ENCODE measurements at regions not wholly inside any gene's neighbourhood (a gene's known extent, or its start where the extent isn't known, plus 50 kb on each side); places are given as distances from the start of the nearest gene placed in this dataset.

DNA sequence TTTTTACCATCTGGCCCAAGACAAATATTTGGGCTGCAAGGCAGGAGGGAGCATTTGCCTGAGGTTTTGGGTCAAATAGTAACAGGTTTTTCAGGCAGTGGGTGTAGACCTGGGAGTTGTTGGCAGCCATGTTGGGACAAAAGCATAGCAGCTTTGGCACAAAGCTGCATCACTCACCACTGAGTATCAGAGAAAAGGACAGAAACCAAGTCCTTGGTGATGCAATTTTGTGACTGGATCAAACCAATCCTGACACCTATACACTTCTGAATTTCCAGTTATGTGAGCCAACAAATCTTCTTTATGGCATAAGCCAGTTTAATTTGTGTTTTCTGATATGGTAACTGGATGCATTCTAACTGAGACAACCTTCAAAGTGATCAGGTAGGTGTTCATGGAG lies 144.8 kb upstream of the KRR1 start:
- no peak for TF ChIP-seq GABPA (IDR thresholded peaks at IDR 0.05; ENCODE audit: low read depth)
- TF ChIP-seq, protein P1, sequence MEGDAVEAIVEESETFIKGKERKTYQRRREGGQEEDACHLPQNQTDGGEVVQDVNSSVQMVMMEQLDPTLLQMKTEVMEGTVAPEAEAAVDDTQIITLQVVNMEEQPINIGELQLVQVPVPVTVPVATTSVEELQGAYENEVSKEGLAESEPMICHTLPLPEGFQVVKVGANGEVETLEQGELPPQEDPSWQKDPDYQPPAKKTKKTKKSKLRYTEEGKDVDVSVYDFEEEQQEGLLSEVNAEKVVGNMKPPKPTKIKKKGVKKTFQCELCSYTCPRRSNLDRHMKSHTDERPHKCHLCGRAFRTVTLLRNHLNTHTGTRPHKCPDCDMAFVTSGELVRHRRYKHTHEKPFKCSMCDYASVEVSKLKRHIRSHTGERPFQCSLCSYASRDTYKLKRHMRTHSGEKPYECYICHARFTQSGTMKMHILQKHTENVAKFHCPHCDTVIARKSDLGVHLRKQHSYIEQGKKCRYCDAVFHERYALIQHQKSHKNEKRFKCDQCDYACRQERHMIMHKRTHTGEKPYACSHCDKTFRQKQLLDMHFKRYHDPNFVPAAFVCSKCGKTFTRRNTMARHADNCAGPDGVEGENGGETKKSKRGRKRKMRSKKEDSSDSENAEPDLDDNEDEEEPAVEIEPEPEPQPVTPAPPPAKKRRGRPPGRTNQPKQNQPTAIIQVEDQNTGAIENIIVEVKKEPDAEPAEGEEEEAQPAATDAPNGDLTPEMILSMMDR (IDR thresholded peaks at IDR 0.05; ENCODE audit: insufficient read depth, low read length) = no peak
- TF ChIP-seq POLR2AphosphoS5 (IDR thresholded peaks at IDR 0.05; ENCODE audit: low read depth) = no peak
- no peak for TF ChIP-seq SPI1 (IDR thresholded peaks at IDR 0.05; ENCODE audit: borderline replicate concordance, low read depth)
